ENCODE measurements at regions not wholly inside any gene's neighbourhood (a gene's known extent, or its start where the extent isn't known, plus 50 kb on each side); places are given as distances from the start of the nearest gene placed in this dataset.

GRCh38 chr18:34411952-34412351, 187.2 kb upstream of the NOL4 start:
- H3K27me3 ChIP-seq, result no peaks in the 10 kb centered on the region
- no peaks in the 10 kb centered on the region for H3K36me3 ChIP-seq
- H3K4me3 ChIP-seq, result no peak overlapping the region
- no peaks in the 10 kb centered on the region for H3K4me1 ChIP-seq
- DNase-seq (ENCODE audit: extremely low spot score in 2 of 2), result no peak
- TF ChIP-seq, protein P1, sequence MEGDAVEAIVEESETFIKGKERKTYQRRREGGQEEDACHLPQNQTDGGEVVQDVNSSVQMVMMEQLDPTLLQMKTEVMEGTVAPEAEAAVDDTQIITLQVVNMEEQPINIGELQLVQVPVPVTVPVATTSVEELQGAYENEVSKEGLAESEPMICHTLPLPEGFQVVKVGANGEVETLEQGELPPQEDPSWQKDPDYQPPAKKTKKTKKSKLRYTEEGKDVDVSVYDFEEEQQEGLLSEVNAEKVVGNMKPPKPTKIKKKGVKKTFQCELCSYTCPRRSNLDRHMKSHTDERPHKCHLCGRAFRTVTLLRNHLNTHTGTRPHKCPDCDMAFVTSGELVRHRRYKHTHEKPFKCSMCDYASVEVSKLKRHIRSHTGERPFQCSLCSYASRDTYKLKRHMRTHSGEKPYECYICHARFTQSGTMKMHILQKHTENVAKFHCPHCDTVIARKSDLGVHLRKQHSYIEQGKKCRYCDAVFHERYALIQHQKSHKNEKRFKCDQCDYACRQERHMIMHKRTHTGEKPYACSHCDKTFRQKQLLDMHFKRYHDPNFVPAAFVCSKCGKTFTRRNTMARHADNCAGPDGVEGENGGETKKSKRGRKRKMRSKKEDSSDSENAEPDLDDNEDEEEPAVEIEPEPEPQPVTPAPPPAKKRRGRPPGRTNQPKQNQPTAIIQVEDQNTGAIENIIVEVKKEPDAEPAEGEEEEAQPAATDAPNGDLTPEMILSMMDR (IDR thresholded peaks at IDR 0.05), result no peak
- intact Hi-C loops (cut with DNase I), result no loop called here
- H3K27ac ChIP-seq, result no peak overlapping the region
- no peaks in the 10 kb centered on the region for H3K9me3 ChIP-seq

- TF ChIP-seq, protein P1 (IDR thresholded peaks at IDR 0.05), result no peak
- TF ChIP-seq POLR2A (IDR thresholded peaks at IDR 0.05), result no peak
- TF ChIP-seq POLR2AphosphoS5 (IDR thresholded peaks at IDR 0.05; ENCODE audit: insufficient read depth in 1 of 2, low read depth in 1 of 2), result no peak
- Histone ChIP-seq H3K9me3 (no peaks in the 10 kb centered on the region), H3K4me1 (no peaks in the 10 kb centered on the region), H3K27me3 (no peaks in the 10 kb centered on the region), H3K36me3 (no peaks in the 10 kb centered on the region), H3K4me3 (no peak overlapping the region), H3K27ac (no peak overlapping the region)
- no peak for DNase-seq (ENCODE audit: extremely low spot score in 2 of 2)
- intact Hi-C loops (cut with DNase I), result loop anchor here (5.0 kb wide), 1 partner anchor 206 kb away; no protein-coding TSS in a partner anchor
Observed at GRCh38 chr18:34431042-34431441, 206.3 kb upstream of the NOL4 start.

DNA sequence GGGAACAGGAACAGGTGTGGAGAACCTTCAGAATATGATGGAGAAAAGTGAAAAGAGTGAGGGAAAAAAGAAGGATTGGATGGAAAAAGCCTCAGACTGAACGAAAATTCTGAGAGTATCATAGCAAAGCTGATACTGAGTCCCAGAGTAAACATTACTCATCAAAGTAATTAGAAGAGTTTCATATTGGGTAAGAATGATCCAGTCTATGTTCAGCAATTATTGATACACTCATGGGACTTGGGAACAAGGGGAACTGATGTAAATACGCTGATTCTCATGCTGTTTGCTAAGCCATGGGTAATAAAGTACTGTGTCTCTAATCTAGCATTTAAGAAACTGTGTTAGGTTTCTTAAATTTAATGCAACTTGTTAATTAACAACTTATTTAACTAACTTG, 219.9 kb upstream of the NOL4 start:
- intact Hi-C loops (cut with DNase I), result no loop called here
- H3K4me3 ChIP-seq, result no peak overlapping the region
- H3K27me3 ChIP-seq, result no peaks in the 10 kb centered on the region
- TF ChIP-seq POLR2A (IDR thresholded peaks at IDR 0.05) (no peak), POLR2AphosphoS5 (IDR thresholded peaks at IDR 0.05; ENCODE audit: insufficient read depth in 1 of 2, low read depth in 1 of 2) (no peak)
- TF ChIP-seq, protein P1 (IDR thresholded peaks at IDR 0.05), result no peak
- H3K4me1 ChIP-seq, result no peaks in the 10 kb centered on the region
- H3K9me3 ChIP-seq, result no peaks in the 10 kb centered on the region
- no peak for DNase-seq (ENCODE audit: extremely low spot score in 2 of 2)
- no peak overlapping the region for H3K27ac ChIP-seq
- no peaks in the 10 kb centered on the region for H3K36me3 ChIP-seq

DNA sequence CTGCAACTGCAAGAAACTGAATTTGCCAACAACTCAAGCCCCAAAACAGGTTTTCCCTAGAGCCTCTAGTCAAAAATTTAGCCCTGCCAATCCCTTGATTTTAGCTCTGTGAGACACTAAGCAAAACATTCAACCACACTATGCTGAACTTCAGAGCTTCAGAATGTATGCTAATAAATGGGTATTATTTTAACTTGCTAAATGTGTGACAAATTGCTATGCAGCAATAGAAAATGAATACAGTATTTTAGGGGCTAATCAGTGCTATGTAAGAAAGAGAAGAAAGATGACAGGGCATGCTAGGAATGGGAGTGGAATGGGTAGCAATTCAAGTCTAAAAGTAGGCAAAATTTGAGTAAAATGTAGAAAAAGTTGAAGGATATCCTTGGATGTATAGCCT, 223.9 kb upstream of the NOL4 start:
- no peaks in the 10 kb centered on the region for H3K9me3 ChIP-seq

GRCh38 chr18:34457761-34458160, 233.0 kb upstream of the NOL4 start:
- Histone ChIP-seq H3K4me1 (no peaks in the 10 kb centered on the region), H3K4me3 (no peak overlapping the region), H3K27ac (no peak overlapping the region), H3K36me3 (no peaks in the 10 kb centered on the region), H3K9me3 (no peaks in the 10 kb centered on the region), H3K27me3 (no peaks in the 10 kb centered on the region)
- TF ChIP-seq POLR2A (IDR thresholded peaks at IDR 0.05) (no peak), POLR2AphosphoS5 (IDR thresholded peaks at IDR 0.05; ENCODE audit: insufficient read depth in 1 of 2, low read depth in 1 of 2) (no peak)
- TF ChIP-seq, protein P1 (IDR thresholded peaks at IDR 0.05), result no peak
- intact Hi-C loops (cut with DNase I), result no loop called here
- no peak for DNase-seq (ENCODE audit: extremely low spot score in 2 of 2)

More for the DNA sequence above, 223.9 kb upstream of the NOL4 start:
- no peak for DNase-seq (ENCODE audit: extremely low spot score in 2 of 2)
- Histone ChIP-seq H3K27me3 (no peaks in the 10 kb centered on the region), H3K36me3 (no peaks in the 10 kb centered on the region), H3K27ac (no peak overlapping the region), H3K4me1 (no peaks in the 10 kb centered on the region), H3K4me3 (no peak overlapping the region)
- intact Hi-C loops (cut with DNase I), result no loop called here
- TF ChIP-seq POLR2AphosphoS5 (IDR thresholded peaks at IDR 0.05; ENCODE audit: insufficient read depth in 1 of 2, low read depth in 1 of 2) (no peak), POLR2A (IDR thresholded peaks at IDR 0.05) (no peak)
- TF ChIP-seq, protein P1 (IDR thresholded peaks at IDR 0.05), result no peak
